NB4 (cell line): ENCODE measurements at regions not wholly inside any gene's neighbourhood (a gene's known extent, or its start where the extent isn't known, plus 50 kb on each side); places are given as distances from the start of the nearest gene placed in this dataset.
"Not testable (repeated sequence)": the region's sequence is repeated elsewhere in the genome, so short reads cannot be mapped to it uniquely, and the experiment has no call there.

Experiments
- DNase-seq: peaks from one replicate; pipeline ENCODE4 v3.0.0; 2010; ENCODE audit warnings: low read depth
- H3K4me3 ChIP-seq: one replicate; pipeline ENCODE4 v1.5.1; 2011; ENCODE audit warnings: mild to moderate bottlenecking, low read depth, low read length, moderate library complexity
- CTCF ChIP-seq: IDR thresholded peaks from one replicate; pipeline ENCODE4 v1.5.1; 2012; ENCODE audit warnings: low read depth, low read length
- MAX ChIP-seq: IDR thresholded peaks from 2 replicates; pipeline ENCODE4 v1.6.1; 2011; ENCODE audit warnings: low read depth, low read length
- MYC ChIP-seq: IDR thresholded peaks from 2 replicates; pipeline ENCODE4 v1.6.1; 2011; ENCODE audit warnings: low read depth, low read length
- POLR2A ChIP-seq: IDR thresholded peaks from 2 replicates; pipeline ENCODE4 v1.6.1; 2011; ENCODE audit warnings: mild to moderate bottlenecking; ENCODE audit not compliant: insufficient read length; ENCODE audit errors: extremely low read depth

- H3K4me3 ChIP-seq = no peak overlapping the region
- TF ChIP-seq MYC (no peak), MAX (no peak), POLR2A (no peak), CTCF (no peak)
- no peak for DNase-seq
Observed at GRCh38 chr2:204401114-204401513, 144.2 kb upstream of the PARD3B start.

GRCh38 chr2:204407204-204408014 lies 137.9 kb upstream of the PARD3B start:
- no peak for DNase-seq
- TF ChIP-seq MAX = no peak
- no peak for TF ChIP-seq CTCF
- TF ChIP-seq POLR2A = no peak
- TF ChIP-seq MYC = no peak

GRCh38 chr2:204412782-204413181 lies 132.5 kb upstream of the PARD3B start:
- not testable (repeated sequence) for H3K4me3 ChIP-seq, DNase-seq

More at GRCh38 chr2:204407204-204408014, 137.9 kb upstream of the PARD3B start:
- H3K4me3 ChIP-seq = no peak overlapping the region

GRCh38 chr2:204415406-204416181 lies 129.7 kb upstream of the PARD3B start:
- DNase-seq = no peak
- TF ChIP-seq POLR2A (no peak), MAX (no peak), CTCF (no peak), MYC (no peak)
- H3K4me3 ChIP-seq = no peak overlapping the region

GRCh38 chr2:204416236-204416635 lies 129.0 kb upstream of the PARD3B start:
- no peak overlapping the region for H3K4me3 ChIP-seq
- DNase-seq = no peak
- TF ChIP-seq MAX (no peak), MYC (no peak), CTCF (no peak), POLR2A (no peak)

- no peak for TF ChIP-seq CTCF
- no peak for TF ChIP-seq MAX
- no peak for TF ChIP-seq POLR2A
- DNase-seq = no peak
- no peak overlapping the region for H3K4me3 ChIP-seq
Observed at GRCh38 chr2:204425821-204426220, 119.5 kb upstream of the PARD3B start.
